Left ventricle myocardium inferior (tissue), 1 donor: ENCODE measurements at regions not wholly inside any gene's neighbourhood (a gene's known extent, or its start where the extent isn't known, plus 50 kb on each side); places are given as distances from the start of the nearest gene placed in this dataset.

Source experiments
- DNase-seq: peaks from one replicate; pipeline ENCODE4 v3.0.0-alpha.2; 2020
- H3K27ac ChIP-seq: fragments of 200-600 bp; replicated peaks from 2 replicates; pipeline ENCODE4 v1.8.0; 2021
- H3K27me3 ChIP-seq: fragments of 200-600 bp; 2 replicates; pipeline ENCODE4 v1.8.0; 2021; ENCODE audit warnings: low read depth
- H3K36me3 ChIP-seq: fragments of 200-600 bp; 2 replicates; pipeline ENCODE4 v1.8.0; 2021
- H3K4me1 ChIP-seq: fragments of 200-600 bp; 2 replicates; pipeline ENCODE4 v1.8.0; 2021
- H3K4me3 ChIP-seq: fragments of 200-600 bp; 2 replicates; pipeline ENCODE4 v1.8.0; 2021; ENCODE audit warnings: mild to moderate bottlenecking, moderate library complexity
- H3K9me3 ChIP-seq: fragments of 200-600 bp; replicated peaks from 2 replicates; pipeline ENCODE4 v1.8.0; 2021
- CTCF ChIP-seq: fragments of 200-600 bp; IDR thresholded peaks from 2 replicates; pipeline ENCODE4 v1.8.0; 2021; ENCODE audit warnings: antibody characterized with exemption, mild to moderate bottlenecking, borderline replicate concordance
- intact Hi-C: fragments of 100-400 bp; cut with micrococcal nuclease; formaldehyde crosslinking; loops from one replicate; pipeline ENCODE4 v1.11.0; 2022
- donor health status: DM: no; HTN: yes; CAD: no; lungs with severe emphysema.

GRCh38 chr12:126224032-126224431 is 1158.8 kb downstream of the AACS start:
- Histone ChIP-seq H3K27me3 (peaks cover 5% of the 10 kb centered on the region), H3K4me1 (no peaks in the 10 kb centered on the region), H3K36me3 (no peaks in the 10 kb centered on the region), H3K4me3 (no peak overlapping the region), H3K9me3 (peaks cover 6% of the 10 kb centered on the region), H3K27ac (no peak overlapping the region)
- no peak for DNase-seq
- intact Hi-C loops = no loop called here
- TF ChIP-seq CTCF = no peak

- peaks cover 3% of the 10 kb centered on the region for H3K27me3 ChIP-seq
- no peaks in the 10 kb centered on the region for H3K4me1 ChIP-seq
- H3K9me3 ChIP-seq = peaks cover 6% of the 10 kb centered on the region
- no peaks in the 10 kb centered on the region for H3K36me3 ChIP-seq
- no peak overlapping the region for H3K4me3 ChIP-seq
- no peak overlapping the region for H3K27ac ChIP-seq
- no peak for TF ChIP-seq CTCF
- intact Hi-C loops = no loop called here
- no peak for DNase-seq
These were observed 1163.7 kb downstream of the AACS start for GRCh38 chr12:126228936-126229335.

DNA sequence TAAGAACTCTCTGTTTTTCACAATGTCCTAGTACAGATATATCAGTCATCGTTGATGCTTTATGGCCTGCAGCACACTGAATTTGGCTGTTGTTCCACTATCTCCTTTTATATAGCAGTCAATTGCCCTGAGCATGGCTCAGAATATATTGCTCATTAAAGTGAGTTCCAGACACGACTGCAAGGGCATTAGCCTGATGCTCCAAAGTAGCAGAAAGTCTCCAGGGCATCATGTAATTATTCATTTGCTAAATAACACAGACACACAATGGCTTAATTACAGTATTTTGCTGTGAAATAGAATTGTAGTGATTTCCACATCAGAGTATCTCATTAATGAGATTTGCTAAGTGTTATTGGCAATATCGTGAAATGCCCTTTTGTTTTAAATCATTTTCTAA is 1167.5 kb downstream of the AACS start:
- Histone ChIP-seq H3K27ac (no peak overlapping the region), H3K4me1 (no peaks in the 10 kb centered on the region), H3K36me3 (no peaks in the 10 kb centered on the region), H3K4me3 (no peak overlapping the region), H3K27me3 (no peaks in the 10 kb centered on the region), H3K9me3 (no peaks in the 10 kb centered on the region)
- DNase-seq = no peak
- intact Hi-C loops = no loop called here
- no peak for TF ChIP-seq CTCF

DNA sequence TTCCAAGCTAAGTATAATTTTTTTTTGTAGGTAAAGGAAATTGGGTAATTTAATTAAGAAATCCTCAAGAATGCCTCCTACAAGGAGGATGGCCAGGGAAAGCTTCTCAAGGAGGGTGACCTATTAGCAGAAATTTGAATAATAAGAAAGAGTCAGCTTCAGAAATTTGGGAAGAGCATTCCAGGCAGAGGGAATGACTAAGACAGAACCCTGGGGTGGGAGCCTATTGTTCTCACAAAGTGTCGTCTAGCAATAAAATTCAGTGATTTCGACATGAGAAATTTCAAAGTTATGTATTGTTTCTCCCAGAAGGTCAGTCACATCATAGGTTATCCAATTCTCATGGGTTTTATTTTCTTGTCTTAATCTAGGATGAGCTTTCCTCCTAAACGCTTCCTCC is 1168.4 kb downstream of the AACS start:
- no peak overlapping the region for H3K27ac ChIP-seq
- intact Hi-C loops = no loop called here
- H3K27me3 ChIP-seq = no peaks in the 10 kb centered on the region
- H3K4me3 ChIP-seq = no peak overlapping the region
- no peaks in the 10 kb centered on the region for H3K9me3 ChIP-seq
- DNase-seq = no peak
- no peaks in the 10 kb centered on the region for H3K4me1 ChIP-seq
- TF ChIP-seq CTCF = no peak
- H3K36me3 ChIP-seq = no peaks in the 10 kb centered on the region

DNA sequence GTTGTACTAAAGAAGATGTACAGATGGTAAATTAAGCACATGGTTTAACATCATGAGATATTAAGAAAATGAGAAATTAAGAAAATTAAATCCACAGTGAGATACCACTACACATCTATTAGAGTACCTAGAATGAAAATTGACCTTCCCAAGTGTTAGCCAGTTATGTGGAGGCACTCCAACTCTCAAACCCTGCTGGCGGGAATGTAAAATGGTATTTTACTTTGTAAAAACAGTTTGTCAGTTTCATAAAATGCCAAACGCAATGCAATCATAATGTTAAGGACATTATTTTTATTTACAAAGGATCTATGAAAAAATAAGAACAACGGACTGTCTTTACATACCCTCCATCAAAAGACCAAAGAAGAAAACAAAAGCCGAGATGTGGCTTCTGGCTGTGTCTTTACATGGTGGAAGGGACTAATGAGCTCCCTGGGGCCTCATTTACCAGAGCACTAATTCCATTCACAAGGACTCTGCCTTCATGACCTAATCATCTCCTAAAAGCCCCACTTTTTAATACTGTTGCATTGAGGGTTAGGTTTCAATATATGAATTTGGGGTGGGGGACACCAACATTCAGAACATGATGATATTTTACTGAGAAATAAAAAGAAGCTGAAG is 1178.7 kb downstream of the AACS start:
- Histone ChIP-seq H3K4me3 (no peak overlapping the region), H3K4me1 (no peaks in the 10 kb centered on the region), H3K9me3 (no peaks in the 10 kb centered on the region), H3K36me3 (no peaks in the 10 kb centered on the region), H3K27me3 (no peaks in the 10 kb centered on the region), H3K27ac (no peak overlapping the region)
- intact Hi-C loops = no loop called here
- TF ChIP-seq CTCF = no peak
- no peak for DNase-seq
